OCI-LY1 (cell line): ENCODE measurements at regions not wholly inside any gene's neighbourhood (a gene's known extent, or its start where the extent isn't known, plus 50 kb on each side); places are given as distances from the start of the nearest gene placed in this dataset.

Experiments
- H2AFZ ChIP-seq: fragments of 200-600 bp; sonication (generic), shearing (Covaris generic); 2 replicates; pipeline ENCODE4 v1.6.0; 2014; ENCODE audit warnings: antibody characterized with exemption, mild to moderate bottlenecking, low read length
- H3F3A ChIP-seq: fragments of 200-600 bp; sonication (generic), shearing (Covaris generic); 2 replicates; pipeline ENCODE4 v1.6.0; 2014; ENCODE audit warnings: mild to moderate bottlenecking, antibody characterized with exemption, low read length, moderate library complexity; ENCODE audit not compliant: insufficient read depth
- H3K27ac ChIP-seq: fragments of 200-600 bp; sonication (generic); 2 replicates; pipeline ENCODE4 v1.5.1; 2014; ENCODE audit warnings: low read length, mixed run types, mild to moderate bottlenecking, low read depth; ENCODE audit not compliant: poor library complexity, severe bottlenecking
- H3K27me3 ChIP-seq: fragments of 200-600 bp; sonication (generic); 2 replicates; pipeline ENCODE4 v1.6.0; 2014; ENCODE audit warnings: antibody characterized with exemption, mild to moderate bottlenecking, low read length, moderate library complexity; ENCODE audit not compliant: insufficient read depth
- H3K36me3 ChIP-seq: fragments of 200-600 bp; sonication (generic); 2 replicates; pipeline ENCODE4 v1.6.1; 2014; ENCODE audit warnings: mild to moderate bottlenecking, antibody characterized with exemption, low read length, moderate library complexity, mixed read lengths; ENCODE audit not compliant: insufficient read depth
- H3K4me1 ChIP-seq: fragments of 200-600 bp; sonication (generic); 2 replicates; pipeline ENCODE4 v1.5.1; 2014; ENCODE audit warnings: mild to moderate bottlenecking, low read length, moderate library complexity; ENCODE audit not compliant: insufficient read depth, severe bottlenecking
- H3K4me2 ChIP-seq: fragments of 200-600 bp; sonication (generic), shearing (Covaris generic); 2 replicates; pipeline ENCODE4 v1.6.1; 2014; ENCODE audit warnings: low read length
- H3K4me3 ChIP-seq: fragments of 200-600 bp; sonication (generic); 2 replicates; pipeline ENCODE4 v1.5.1; 2014; ENCODE audit warnings: low read length, low read depth, mild to moderate bottlenecking, mixed read lengths; ENCODE audit not compliant: poor library complexity, severe bottlenecking
- H3K79me2 ChIP-seq: fragments of 200-600 bp; shearing (Covaris generic); 2 replicates; pipeline ENCODE4 v1.6.1; 2016; ENCODE audit warnings: mixed run types, low read length, mixed read lengths; ENCODE audit not compliant: insufficient read depth
- H3K9ac ChIP-seq: fragments of 200-600 bp; sonication (generic), shearing (Covaris generic); 2 replicates; pipeline ENCODE4 v1.6.1; 2014; ENCODE audit warnings: mild to moderate bottlenecking, low read length, mixed read lengths
- H3K9me2 ChIP-seq: fragments of 200-600 bp; sonication (generic), shearing (Covaris generic); 2 replicates; pipeline ENCODE4 v1.6.1; 2014; ENCODE audit warnings: low read depth, mild to moderate bottlenecking, low read length, mixed read lengths
- H3K9me3 ChIP-seq: fragments of 200-600 bp; shearing (Covaris generic); 2 replicates; pipeline ENCODE4 v1.6.1; 2014; ENCODE audit warnings: low read length, mixed read lengths
- H4K20me1 ChIP-seq: fragments of 200-600 bp; sonication (generic), shearing (Covaris generic); 2 replicates; pipeline ENCODE4 v1.6.0; 2016; ENCODE audit warnings: mild to moderate bottlenecking, low read length; ENCODE audit not compliant: insufficient read depth
- CTCF ChIP-seq: fragments of 200-600 bp; sonication (generic), shearing (Covaris generic); IDR thresholded peaks from 2 replicates; pipeline ENCODE4 v1.5.1; 2017; ENCODE audit warnings: mild to moderate bottlenecking, antibody characterized with exemption, low read length, moderate library complexity, mixed read lengths
- EZH2 ChIP-seq: fragments of 200-600 bp; sonication (generic), shearing (Covaris generic); IDR thresholded peaks from 2 replicates; pipeline ENCODE4 v1.8.0; 2017; ENCODE audit warnings: borderline replicate concordance, mixed run types, mild to moderate bottlenecking, antibody characterized with exemption, low read length, moderate library complexity, mixed read lengths

DNA sequence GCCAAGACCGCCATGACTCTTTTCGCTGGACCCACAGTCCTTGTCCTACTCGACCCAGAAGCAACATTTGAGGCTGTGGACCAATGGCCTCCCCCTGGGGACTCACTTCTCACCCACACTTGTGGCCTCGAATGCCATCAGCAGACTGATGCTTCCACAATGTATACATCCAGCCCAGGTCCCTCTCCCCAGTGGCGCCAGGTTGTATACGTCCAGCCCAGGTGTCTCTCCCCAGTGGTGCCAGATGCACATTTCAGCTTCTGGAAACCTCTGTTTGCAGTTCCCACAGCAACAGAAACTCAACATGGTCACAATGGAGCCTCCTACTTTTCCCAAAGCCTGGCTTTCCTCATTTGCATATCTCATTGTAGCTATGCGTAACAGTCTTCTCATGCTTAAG, 210.5 kb upstream of the RNF32 start:
- H3K27me3 ChIP-seq, result no peaks in the 10 kb centered on the region; the same call in 1 of the 2 replicates
- H3K4me1 ChIP-seq, result no peaks in the 10 kb centered on the region

GRCh38 chr7:156429514-156429913, 211.1 kb upstream of the RNF32 start:
- H3K4me3 ChIP-seq, result no peak overlapping the region
- no peaks in the 10 kb centered on the region for H4K20me1 ChIP-seq
- no peak for TF ChIP-seq EZH2
- no peak for TF ChIP-seq CTCF
- no peaks in the 10 kb centered on the region for H3K9me2 ChIP-seq
- H3K9me3 ChIP-seq, result no peaks in the 10 kb centered on the region
- no peaks in the 10 kb centered on the region for H3K36me3 ChIP-seq
- H3K4me2 ChIP-seq, result no peak overlapping the region
- H3K79me2 ChIP-seq, result no peaks in the 10 kb centered on the region
- no peaks in the 10 kb centered on the region for H3K27me3 ChIP-seq
- H2AFZ ChIP-seq, result no peak overlapping the region
- no peaks in the 10 kb centered on the region for H3F3A ChIP-seq
- H3K4me1 ChIP-seq, result no peaks in the 10 kb centered on the region
- H3K27ac ChIP-seq, result no peak overlapping the region
- H3K9ac ChIP-seq, result no peak overlapping the region

More for the DNA sequence above, 210.5 kb upstream of the RNF32 start:
- no peak overlapping the region for H3K27ac ChIP-seq
- no peak overlapping the region for H2AFZ ChIP-seq
- H3K36me3 ChIP-seq, result no peaks in the 10 kb centered on the region
- H3K4me2 ChIP-seq, result no peak overlapping the region
- H3K79me2 ChIP-seq, result no peaks in the 10 kb centered on the region
- no peak for TF ChIP-seq EZH2
- no peak for TF ChIP-seq CTCF
- no peaks in the 10 kb centered on the region for H3F3A ChIP-seq
- no peaks in the 10 kb centered on the region for H4K20me1 ChIP-seq
- H3K9ac ChIP-seq, result no peak overlapping the region
- no peak overlapping the region for H3K4me3 ChIP-seq
- H3K9me2 ChIP-seq, result no peaks in the 10 kb centered on the region
- no peaks in the 10 kb centered on the region for H3K9me3 ChIP-seq

DNA sequence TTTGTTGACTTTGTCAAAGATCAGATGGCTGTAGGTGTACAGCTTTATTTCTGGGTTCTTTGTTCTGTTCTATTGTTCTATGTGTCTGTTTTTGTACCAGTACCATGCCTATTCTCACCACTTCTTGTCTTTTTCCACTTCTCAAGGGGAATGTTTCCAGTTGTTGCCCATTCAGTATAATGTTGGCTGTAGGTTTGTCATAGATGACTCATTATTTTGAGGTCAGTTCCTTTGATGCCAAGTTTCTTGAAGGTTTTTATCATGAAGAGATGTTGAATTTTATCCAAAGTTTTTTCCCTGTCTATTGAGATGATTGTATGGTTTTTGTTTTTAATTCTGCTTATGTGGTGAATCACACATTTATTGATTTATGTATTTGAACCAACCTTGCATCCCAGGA, 216.7 kb upstream of the RNF32 start:
- Histone ChIP-seq H3K9me3 (no peaks in the 10 kb centered on the region), H3K36me3 (no peaks in the 10 kb centered on the region), H3K27me3 (no peaks in the 10 kb centered on the region), H4K20me1 (no peaks in the 10 kb centered on the region), H3K4me2 (no peak overlapping the region), H3K4me1 (no peaks in the 10 kb centered on the region), H3F3A (no peaks in the 10 kb centered on the region), H3K9me2 (no peaks in the 10 kb centered on the region), H3K9ac (no peak overlapping the region), H3K79me2 (no peaks in the 10 kb centered on the region), H3K4me3 (no peak overlapping the region), H2AFZ (no peak overlapping the region), H3K27ac (no peak overlapping the region)
- TF ChIP-seq EZH2 (no peak), CTCF (no peak)
